B cell (primary cell): ENCODE measurements at regions not wholly inside any gene's neighbourhood (a gene's known extent, or its start where the extent isn't known, plus 50 kb on each side); places are given as distances from the start of the nearest gene placed in this dataset.
"Not testable (repeated sequence)": the region's sequence is repeated elsewhere in the genome, so short reads cannot be mapped to it uniquely, and the experiment has no call there.

Experiments used
- CTCF ChIP-seq: fragments of 200-600 bp; IDR thresholded peaks from one replicate; pipeline ENCODE4 v1.8.0; 2022; ENCODE audit warnings: antibody characterized with exemption, mild to moderate bottlenecking
- EZH2 ChIP-seq: IDR thresholded peaks from 2 replicates; pipeline ENCODE4 v1.6.1; 2012; ENCODE audit warnings: borderline replicate concordance, low read depth, mild to moderate bottlenecking, moderate library complexity, low read length; ENCODE audit not compliant: insufficient read depth, poor library complexity, severe bottlenecking

- not testable (repeated sequence) for TF ChIP-seq CTCF, EZH2
These were observed 75.6 kb downstream of the EBNA1BP2 start for GRCh38 chr1:43096528-43096927.
